H54 (cell line): ENCODE measurements at regions not wholly inside any gene's neighbourhood (a gene's known extent, or its start where the extent isn't known, plus 50 kb on each side); places are given as distances from the start of the nearest gene placed in this dataset.

ENCODE experiments used
- DNase-seq: peaks from one replicate; pipeline ENCODE4 v3.0.0; 2011; ENCODE audit warnings: low spot score, mixed read lengths; ENCODE audit not compliant: insufficient read length
- FAIRE-seq: peaks from 3 replicates; lab custom pipeline; 2011; peaks lifted over from hg19 to GRCh38; lab: Jason Lieb, UNC
- POLR2A ChIP-seq: IDR thresholded peaks from 2 replicates; pipeline ENCODE4 v1.6.1; 2011; ENCODE audit warnings: low read depth, mild to moderate bottlenecking, low read length

DNA sequence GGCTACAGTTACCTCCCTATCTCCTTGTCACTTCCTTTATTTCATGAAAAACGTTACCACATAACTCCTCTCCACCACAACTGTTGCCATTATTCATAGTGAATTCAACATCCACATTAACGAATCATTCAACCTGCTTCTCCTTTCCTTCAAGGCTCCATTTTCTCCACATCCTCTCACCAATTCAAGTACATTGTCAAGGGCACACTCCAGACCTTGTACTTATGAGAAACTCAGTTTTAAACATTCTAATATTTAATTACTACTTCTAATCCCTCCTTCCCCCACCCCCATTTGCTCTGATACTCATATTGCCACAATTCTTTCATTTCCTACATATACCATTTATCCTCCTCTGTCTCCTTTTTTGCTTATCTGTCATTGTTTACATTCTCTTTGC lies 871.2 kb downstream of the TUSC7 start:
- FAIRE-seq: no peak
- no peak for DNase-seq
- TF ChIP-seq POLR2A: no peak

DNA sequence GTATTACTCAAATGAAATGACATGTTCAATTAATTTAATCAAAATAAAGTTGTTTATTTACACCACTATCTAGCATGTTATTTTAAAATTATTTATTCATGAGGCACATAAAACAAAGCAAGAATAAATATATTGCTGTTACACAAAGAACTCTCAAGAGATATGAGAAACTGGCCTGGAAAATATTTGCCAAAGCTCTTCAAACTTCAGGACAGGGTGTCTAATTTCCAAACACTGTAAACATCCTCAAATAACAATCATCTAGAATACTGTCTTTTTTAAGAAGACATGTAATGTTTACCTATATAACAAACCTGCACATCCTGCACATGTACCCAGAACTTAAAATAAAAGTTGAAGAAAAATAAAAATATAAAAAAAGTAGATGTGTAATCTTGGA lies 876.6 kb downstream of the TUSC7 start:
- DNase-seq (no peak), FAIRE-seq (no peak)
- TF ChIP-seq POLR2A: no peak

DNA sequence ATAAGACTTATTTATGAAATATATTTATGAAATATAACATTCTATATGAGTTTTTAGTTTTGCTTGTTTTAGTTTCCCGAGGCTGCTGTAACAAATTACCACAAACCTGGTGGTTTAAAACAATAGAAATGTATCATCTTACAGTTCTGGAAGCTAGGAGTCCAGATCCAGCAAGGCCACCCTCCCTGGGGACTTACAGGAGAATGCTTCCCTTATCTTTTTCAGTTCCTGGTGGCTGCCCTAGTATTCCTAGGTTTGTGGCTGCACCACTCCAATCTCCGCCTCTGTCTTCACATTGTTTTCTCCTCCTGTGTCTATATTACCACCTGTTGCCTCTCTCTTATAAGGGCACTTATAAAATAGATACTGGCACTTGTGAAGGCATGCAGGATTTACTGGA lies 877.8 kb downstream of the TUSC7 start:
- DNase-seq (no peak), FAIRE-seq (no peak)
- no peak for TF ChIP-seq POLR2A

DNA sequence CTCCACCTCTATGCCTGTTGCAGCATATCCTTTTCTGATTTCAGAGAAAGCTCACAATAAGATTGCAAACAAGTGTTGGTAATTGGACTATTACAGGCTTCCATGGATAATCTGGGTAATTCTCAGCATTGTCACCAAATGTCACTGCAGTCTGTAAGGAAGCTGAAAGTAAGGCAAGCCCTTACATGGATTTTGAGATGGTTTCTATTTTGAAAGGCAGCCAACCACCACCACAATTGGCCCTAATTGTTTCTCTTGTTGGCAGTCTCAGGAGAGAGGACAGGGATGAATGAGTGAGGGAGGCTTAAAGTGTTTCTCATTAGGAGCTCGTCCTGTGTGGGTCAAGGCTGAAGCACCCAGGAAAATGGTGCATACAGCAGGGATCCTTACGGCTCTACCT lies 879.9 kb downstream of the TUSC7 start:
- DNase-seq: no peak
- FAIRE-seq: no peak
- no peak for TF ChIP-seq POLR2A

DNA sequence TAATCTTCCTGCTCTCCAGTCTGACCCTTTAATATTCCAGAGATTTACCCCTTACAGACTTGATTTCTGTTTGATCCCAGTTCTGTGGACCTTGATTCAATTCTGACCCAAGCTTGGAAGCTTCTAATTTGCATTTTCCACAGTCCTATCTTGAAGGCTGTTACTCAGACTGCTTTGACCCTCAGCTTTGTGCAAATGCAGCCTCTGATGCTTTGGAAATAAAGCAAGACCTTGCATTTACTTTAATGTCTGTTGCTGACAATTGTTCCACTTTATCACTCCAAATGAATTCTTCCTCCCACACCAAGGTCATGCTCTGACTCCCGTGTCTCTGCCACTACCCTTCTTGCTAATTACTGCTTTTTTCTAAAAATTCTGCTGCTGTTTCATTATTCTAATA lies 886.0 kb downstream of the TUSC7 start:
- TF ChIP-seq POLR2A: no peak
- FAIRE-seq (no peak), DNase-seq (no peak)

DNA sequence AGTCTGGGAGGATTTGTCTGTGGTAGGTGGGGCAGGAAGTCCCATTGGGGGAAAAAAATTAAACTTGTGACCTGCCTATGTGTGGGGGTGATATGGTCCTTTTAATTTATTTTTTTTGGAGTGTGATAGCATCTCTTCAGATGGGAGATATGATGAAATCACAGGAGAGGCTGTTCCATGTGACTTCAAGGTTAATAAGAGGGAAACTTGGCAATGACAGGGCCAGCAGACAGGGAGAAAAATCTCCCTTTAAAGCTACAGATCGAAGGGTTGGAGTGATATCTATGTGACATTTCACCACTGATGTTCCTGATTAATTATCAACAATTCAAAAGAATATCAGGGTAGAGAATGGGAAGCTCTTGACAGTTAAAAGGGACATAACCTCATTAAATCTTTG lies 886.9 kb downstream of the TUSC7 start:
- no peak for FAIRE-seq
- no peak for TF ChIP-seq POLR2A
- DNase-seq: no peak

GRCh38 chr3:117597865-117598264 lies 888.3 kb downstream of the TUSC7 start:
- FAIRE-seq (no peak), DNase-seq (no peak)
- no peak for TF ChIP-seq POLR2A

- DNase-seq (no peak), FAIRE-seq (no peak)
- no peak for TF ChIP-seq POLR2A
Observed at GRCh38 chr3:117600112-117600511, 890.5 kb downstream of the TUSC7 start.

DNA sequence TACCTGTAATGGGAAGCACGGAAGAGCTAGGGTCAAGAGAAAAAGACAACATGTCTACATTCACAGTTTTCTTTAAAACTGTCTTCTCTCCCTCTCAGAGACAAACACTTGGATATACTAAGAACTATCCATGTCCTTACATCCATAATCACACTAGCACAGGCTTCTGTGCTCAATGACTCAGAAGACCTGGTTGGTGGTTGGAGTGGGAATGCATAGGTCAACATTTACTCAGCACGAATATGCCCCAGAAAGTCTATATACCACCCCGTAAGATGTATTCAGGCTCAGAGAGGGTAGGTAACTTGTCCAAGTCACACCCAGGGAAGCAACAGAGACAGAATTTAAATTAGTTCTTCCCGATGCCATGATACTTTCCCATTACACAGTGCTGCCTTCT lies 891.1 kb downstream of the TUSC7 start:
- no peak for TF ChIP-seq POLR2A
- DNase-seq (no peak), FAIRE-seq (no peak)

DNA sequence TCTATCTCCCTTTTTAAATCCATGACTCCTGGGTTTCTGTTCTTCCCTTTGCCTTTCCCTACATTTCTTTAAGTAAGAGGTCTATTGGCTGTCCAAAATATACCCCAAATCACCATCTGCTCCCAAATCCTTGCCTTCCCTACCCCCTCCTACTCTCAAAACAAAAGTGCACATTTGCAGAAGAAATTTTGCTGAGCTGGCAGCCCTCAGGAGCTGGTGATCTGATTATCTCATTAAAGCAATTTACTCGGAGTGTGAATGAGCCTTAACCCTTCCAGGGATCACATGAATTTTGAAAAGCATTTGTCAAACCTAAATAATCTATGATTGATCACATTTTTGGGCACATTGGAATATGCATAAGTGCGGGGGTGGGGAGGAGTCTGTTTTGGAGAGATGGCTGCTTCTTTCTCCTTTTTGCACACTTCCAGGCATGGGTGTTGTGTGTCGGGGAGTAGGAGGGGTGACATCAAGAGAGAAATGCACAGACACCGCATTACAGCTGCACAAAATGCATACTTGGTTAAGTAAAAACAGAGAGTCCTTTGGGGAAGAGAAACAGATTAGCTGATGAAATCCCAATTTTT lies 892.6 kb downstream of the TUSC7 start:
- DNase-seq (no peak), FAIRE-seq (no peak)
- no peak for TF ChIP-seq POLR2A

GRCh38 chr3:117603097-117603496 lies 893.5 kb downstream of the TUSC7 start:
- TF ChIP-seq POLR2A: no peak
- DNase-seq: no peak
- no peak for FAIRE-seq

DNA sequence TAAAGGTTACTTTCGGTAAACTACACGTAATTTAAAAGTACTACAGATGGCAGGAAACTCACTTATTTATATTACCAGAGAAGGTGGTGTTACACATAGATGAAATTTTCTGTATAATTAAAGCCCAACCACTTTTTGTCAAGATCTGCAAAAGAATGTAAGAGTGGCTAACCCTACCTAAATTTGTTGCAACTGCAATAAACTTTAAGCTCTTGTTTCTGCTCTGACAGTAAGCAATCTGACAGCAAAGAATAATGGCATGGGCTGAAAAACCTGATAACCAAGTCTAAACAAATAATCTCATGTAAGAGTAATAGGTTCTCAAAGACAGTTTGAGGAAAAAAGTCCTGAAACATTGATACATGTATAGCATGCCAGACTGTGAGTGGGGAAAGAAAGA lies 897.3 kb downstream of the TUSC7 start:
- TF ChIP-seq POLR2A: no peak
- DNase-seq: no peak

DNA sequence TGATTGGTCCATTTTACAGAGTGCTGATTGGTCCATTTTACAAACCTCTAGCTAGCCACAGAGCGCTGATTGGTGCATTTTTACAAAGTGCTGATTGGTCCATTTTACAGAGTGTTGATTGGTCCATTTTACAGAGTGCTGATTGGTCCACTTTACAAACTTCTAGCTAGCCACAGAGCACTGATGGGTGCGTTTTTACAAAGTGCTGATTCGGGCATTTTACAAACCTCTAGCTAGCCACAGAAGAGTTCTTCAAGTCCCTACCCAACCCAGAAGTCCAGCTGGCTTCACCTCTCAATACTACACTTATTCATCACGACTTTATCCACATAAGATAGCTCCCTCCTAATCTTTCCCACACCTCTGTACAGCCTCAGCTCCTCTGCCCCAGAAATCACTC lies 899.8 kb downstream of the TUSC7 start:
- DNase-seq: no peak
- TF ChIP-seq POLR2A: no peak
- no peak for FAIRE-seq

More for the DNA sequence above, 897.3 kb downstream of the TUSC7 start:
- no peak for FAIRE-seq

DNA sequence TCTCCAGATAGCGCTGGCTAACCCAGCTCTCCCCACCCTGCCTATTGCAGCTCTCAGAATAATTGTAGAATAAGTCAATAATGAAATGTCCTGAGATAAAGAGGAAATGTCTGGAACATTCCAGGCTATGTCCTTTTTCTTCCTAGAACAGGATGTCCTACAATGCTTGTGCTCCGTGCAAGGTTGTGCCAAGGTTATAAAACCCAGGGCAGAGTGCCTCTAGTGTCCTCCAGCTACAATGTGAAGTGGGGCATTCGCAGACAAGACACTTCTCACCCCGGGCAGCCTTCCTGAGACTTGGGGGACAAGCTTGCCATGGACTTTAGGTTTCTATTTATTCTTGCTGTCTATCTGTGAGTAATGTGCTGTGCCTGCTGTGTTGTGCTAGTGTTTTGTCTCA lies 900.6 kb downstream of the TUSC7 start:
- no peak for TF ChIP-seq POLR2A
- no peak for DNase-seq

DNA sequence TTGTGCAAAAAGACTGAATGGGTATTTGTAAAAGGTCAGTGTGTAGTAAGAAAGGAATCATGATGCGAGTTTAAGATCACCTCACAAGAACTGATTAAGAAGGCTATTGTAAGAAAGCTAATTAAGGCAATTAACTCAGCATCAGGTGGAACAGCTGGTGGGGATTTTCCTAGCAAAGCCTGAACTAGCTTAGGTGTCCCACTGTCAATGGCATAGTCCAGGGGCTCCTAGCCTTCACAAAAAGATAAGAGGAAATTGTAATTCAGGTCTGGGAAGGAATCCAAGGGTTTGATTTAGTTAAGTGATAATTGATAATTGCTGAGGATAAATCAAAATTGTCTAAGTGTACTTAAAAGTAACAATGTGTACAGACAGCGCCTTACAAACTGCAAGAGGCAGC lies 901.6 kb downstream of the TUSC7 start:
- FAIRE-seq (no peak), DNase-seq (no peak)
- TF ChIP-seq POLR2A: no peak

More for the DNA sequence above, 900.6 kb downstream of the TUSC7 start:
- no peak for FAIRE-seq

DNA sequence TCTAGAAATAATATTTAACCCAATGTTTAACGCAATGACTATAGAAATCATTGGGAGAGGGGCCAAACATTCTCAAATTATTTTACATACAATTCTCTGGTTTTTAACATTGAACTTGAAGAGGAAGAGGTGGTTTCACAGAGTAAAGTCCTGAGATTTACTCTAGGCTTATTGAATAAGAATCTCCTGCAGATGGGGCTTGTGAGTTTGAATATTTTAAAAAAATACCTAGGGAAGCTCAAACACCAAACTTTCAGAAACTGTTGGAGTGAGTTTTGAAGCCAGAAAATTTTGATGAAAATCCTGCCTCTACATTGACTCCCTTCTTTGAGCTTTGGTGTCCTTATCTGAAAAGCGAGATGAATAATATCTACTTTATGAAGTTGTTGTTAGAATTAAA lies 906.6 kb downstream of the TUSC7 start:
- FAIRE-seq (no peak), DNase-seq (no peak)
- no peak for TF ChIP-seq POLR2A
